Fibroblast of mammary gland (primary cell): ENCODE measurements at regions not wholly inside any gene's neighbourhood (a gene's known extent, or its start where the extent isn't known, plus 50 kb on each side); places are given as distances from the start of the nearest gene placed in this dataset.

Experiments used
- DNase-seq: peaks from one replicate; pipeline ENCODE4 v3.0.0-alpha.2; 2010; ENCODE audit warnings: low read depth
- H3K4me3 ChIP-seq: 2 replicates; pipeline ENCODE4 v1.5.1; 2011; ENCODE audit warnings: low read depth, mild to moderate bottlenecking, low read length, moderate library complexity; ENCODE audit not compliant: control insufficient read depth
- CTCF ChIP-seq: conservative IDR thresholded peaks from 2 replicates; pipeline ENCODE4 v1.5.1; 2011; ENCODE audit warnings: low read depth, low read length, inconsistent platforms; ENCODE audit not compliant: control insufficient read depth, insufficient read depth

- H3K4me3 ChIP-seq = no peak overlapping the region
- DNase-seq = no peak
- no peak for TF ChIP-seq CTCF
Measured at GRCh38 chr1:189941922-189942321, 535.7 kb downstream of the BRINP3 start.

- TF ChIP-seq CTCF = no peak
- DNase-seq = no peak
- H3K4me3 ChIP-seq = no peak overlapping the region
Measured at GRCh38 chr1:189958756-189959155, 518.9 kb downstream of the BRINP3 start.

- TF ChIP-seq CTCF = no peak
- no peak overlapping the region for H3K4me3 ChIP-seq
- DNase-seq = no peak
Measured at GRCh38 chr1:189960769-189961168, 516.9 kb downstream of the BRINP3 start.

GRCh38 chr1:189962181-189962580 lies 515.5 kb downstream of the BRINP3 start:
- DNase-seq = no peak
- no peak overlapping the region for H3K4me3 ChIP-seq
- no peak for TF ChIP-seq CTCF

- no peak overlapping the region for H3K4me3 ChIP-seq
- DNase-seq = no peak
- TF ChIP-seq CTCF = no peak
Measured at GRCh38 chr1:189970331-189971230, 507.1 kb downstream of the BRINP3 start.

GRCh38 chr1:189971656-189972055 lies 506.0 kb downstream of the BRINP3 start:
- H3K4me3 ChIP-seq = no peak overlapping the region
- no peak for DNase-seq
- no peak for TF ChIP-seq CTCF
